Mesenchymal stem cell (in vitro differentiated cells and primary cell): ENCODE measurements at regions not wholly inside any gene's neighbourhood (a gene's known extent, or its start where the extent isn't known, plus 50 kb on each side); places are given as distances from the start of the nearest gene placed in this dataset.

Experiments
- DNase-seq: peaks from one replicate; pipeline ENCODE4 v3.0.0-alpha.2; 2013
- H2AFZ ChIP-seq: one replicate; pipeline ENCODE4 v1.6.1; 2013; ENCODE audit warnings: low read depth, mild to moderate bottlenecking, control low read depth, inconsistent platforms, low read length, moderate library complexity
- H2AK5ac ChIP-seq: 2 replicates; pipeline ENCODE4 v1.6.1; 2013; ENCODE audit warnings: low read length, moderate library complexity, mild to moderate bottlenecking, inconsistent platforms; ENCODE audit not compliant: severe bottlenecking
- H2BK120ac ChIP-seq: one replicate; pipeline ENCODE4 v1.6.1; 2013; ENCODE audit warnings: low read depth, mild to moderate bottlenecking, inconsistent platforms, low read length, moderate library complexity
- H2BK12ac ChIP-seq, 2 experiments: one replicate each; pipeline ENCODE4 v1.6.1; 2013; ENCODE audit warnings: inconsistent platforms in 2 of 2, low read length in 2 of 2, mild to moderate bottlenecking in 2 of 2, moderate library complexity in 2 of 2, control low read depth in 1 of 2
- H2BK15ac ChIP-seq: one replicate; pipeline ENCODE4 v1.6.1; 2013; ENCODE audit warnings: mild to moderate bottlenecking, low read depth, inconsistent platforms; ENCODE audit not compliant: poor library complexity, severe bottlenecking
- H2BK5ac ChIP-seq: 2 replicates; pipeline ENCODE4 v1.6.1; 2013; ENCODE audit warnings: low read depth, mild to moderate bottlenecking, low read length, control low read depth, inconsistent platforms; ENCODE audit not compliant: poor library complexity, severe bottlenecking
- H3K14ac ChIP-seq, 2 experiments: one replicate each; pipeline ENCODE4 v1.6.1; 2013; ENCODE audit warnings: inconsistent platforms in 2 of 2, low read length in 2 of 2, control low read depth in 1 of 2, mild to moderate bottlenecking in 1 of 2, moderate library complexity in 1 of 2
- H3K18ac ChIP-seq, 2 experiments: one replicate each; pipeline ENCODE4 v1.6.1; 2013; ENCODE audit warnings: inconsistent platforms in 2 of 2, low read length in 2 of 2, control low read depth in 1 of 2, low read depth in 1 of 2, mild to moderate bottlenecking in 1 of 2
- H3K23ac ChIP-seq, 2 experiments: one replicate each; pipeline ENCODE4 v1.6.1; 2013; ENCODE audit warnings: inconsistent platforms in 2 of 2, low read length in 2 of 2, mild to moderate bottlenecking in 2 of 2, moderate library complexity in 2 of 2, control low read depth in 1 of 2
- H3K27ac ChIP-seq: 2 replicates; pipeline ENCODE4 v1.5.1; 2013; ENCODE audit warnings: mild to moderate bottlenecking, moderate library complexity, low read length, control low read depth, inconsistent platforms; ENCODE audit not compliant: poor library complexity, severe bottlenecking
- H3K27me3 ChIP-seq, 2 experiments: 2 replicates each; pipeline versions ENCODE4 v1.6.1 to v1.7.0; 2013; ENCODE audit warnings: low read length in 2 of 2, mild to moderate bottlenecking in 2 of 2, moderate library complexity in 2 of 2, control low read depth in 1 of 2, inconsistent platforms in 1 of 2; ENCODE audit not compliant: control insufficient read depth in 1 of 2, insufficient read depth in 1 of 2
- H3K36me3 ChIP-seq, 2 experiments: 2 replicates each; pipeline versions ENCODE4 v1.6.1 to v1.7.0; 2013; ENCODE audit warnings: low read length in 2 of 2, control low read depth in 1 of 2, inconsistent platforms in 1 of 2, low read depth in 1 of 2, mild to moderate bottlenecking in 1 of 2; ENCODE audit not compliant: insufficient read depth in 2 of 2, control insufficient read depth in 1 of 2
- H3K4ac ChIP-seq, 2 experiments: one replicate each; pipeline ENCODE4 v1.6.1; 2013; ENCODE audit warnings: inconsistent platforms in 2 of 2, low read length in 2 of 2, mild to moderate bottlenecking in 2 of 2, moderate library complexity in 2 of 2, control low read depth in 1 of 2, low read depth in 1 of 2
- H3K4me1 ChIP-seq: 2 replicates; pipeline ENCODE4 v1.6.1; 2013; ENCODE audit warnings: low read depth, low read length, control low read depth; ENCODE audit not compliant: control insufficient read depth, insufficient read depth
- H3K4me2 ChIP-seq: 2 replicates; pipeline ENCODE4 v1.6.1; 2013; ENCODE audit warnings: low read length, mild to moderate bottlenecking, inconsistent platforms; ENCODE audit not compliant: poor library complexity, severe bottlenecking
- H3K4me3 ChIP-seq, 2 experiments: 2 replicates each; pipeline versions ENCODE4 v1.5.1 to v1.7.0; 2013; ENCODE audit warnings: low read length in 2 of 2, mild to moderate bottlenecking in 2 of 2, control low read depth in 1 of 2, low read depth in 1 of 2; ENCODE audit not compliant: insufficient read depth in 1 of 2
- H3K79me1 ChIP-seq: replicated peaks from 2 replicates; pipeline ENCODE4 v1.6.1; 2013; ENCODE audit warnings: mild to moderate bottlenecking, control low read depth, low read length, inconsistent platforms; ENCODE audit not compliant: poor library complexity, severe bottlenecking
- H3K9ac ChIP-seq: 2 replicates; pipeline ENCODE4 v1.7.0; 2013; ENCODE audit warnings: mild to moderate bottlenecking, low read length, moderate library complexity
- H3K9me3 ChIP-seq: 2 replicates; pipeline ENCODE4 v1.7.0; 2013; ENCODE audit warnings: mild to moderate bottlenecking, low read length; ENCODE audit not compliant: control insufficient read depth
- H4K8ac ChIP-seq: one replicate; pipeline ENCODE4 v1.6.1; 2013; ENCODE audit warnings: inconsistent platforms, mild to moderate bottlenecking, low read length, moderate library complexity
- H4K91ac ChIP-seq: one replicate; pipeline ENCODE4 v1.6.1; 2013; ENCODE audit warnings: mild to moderate bottlenecking, low read length, inconsistent platforms
- WGBS: methylation state at CpG from one replicate; pipeline ENCODE4 v1.1.7; 2013; ENCODE audit warnings: mixed read lengths; 5-methylcytosine and 5-hydroxymethylcytosine counted together

DNA sequence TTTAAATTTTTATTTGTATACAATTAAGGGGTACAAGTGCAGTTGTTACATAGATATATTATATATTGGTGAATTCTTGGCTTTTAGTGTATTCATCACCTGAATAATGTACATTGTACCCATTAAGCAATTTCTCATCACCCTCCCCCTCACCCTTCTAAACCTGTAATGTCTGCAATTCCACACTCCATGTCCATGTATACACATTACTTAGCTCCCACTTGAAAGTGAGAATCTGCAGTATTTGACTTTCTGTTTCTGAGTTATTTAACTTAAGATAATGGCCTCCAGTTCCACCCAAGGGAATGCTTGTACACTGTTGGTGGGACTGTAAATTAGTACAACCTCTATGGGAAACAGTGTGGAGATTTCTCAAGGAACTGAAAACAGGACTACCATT lies 383.2 kb upstream of the KCNMB2 start:
- no peak for DNase-seq
- H3K4me3 ChIP-seq: no peak overlapping the region
- no peaks in the 10 kb centered on the region for H3K36me3 ChIP-seq
- H3K4me1 ChIP-seq: no peaks in the 10 kb centered on the region
- H2AFZ ChIP-seq: no peak overlapping the region
- H2BK5ac ChIP-seq: no peak overlapping the region
- H3K18ac ChIP-seq: no peak overlapping the region
- H3K4ac ChIP-seq: no peak overlapping the region
- H3K79me1 ChIP-seq: no peaks in the 10 kb centered on the region
- no peak overlapping the region for H3K23ac ChIP-seq
- no peak overlapping the region for H3K27ac ChIP-seq
- H3K14ac ChIP-seq: no peak overlapping the region
- no peaks in the 10 kb centered on the region for H3K9me3 ChIP-seq
- H2BK15ac ChIP-seq: no peak overlapping the region
- H2BK12ac ChIP-seq: no peak overlapping the region
- H2AK5ac ChIP-seq: no peak overlapping the region
- H3K9ac ChIP-seq: no peak overlapping the region
- H4K8ac ChIP-seq: no peak overlapping the region
- H2BK120ac ChIP-seq: no peak overlapping the region
- no peak overlapping the region for H4K91ac ChIP-seq
- H3K27me3 ChIP-seq: no peaks in the 10 kb centered on the region
- H3K4me2 ChIP-seq: no peak overlapping the region

DNA sequence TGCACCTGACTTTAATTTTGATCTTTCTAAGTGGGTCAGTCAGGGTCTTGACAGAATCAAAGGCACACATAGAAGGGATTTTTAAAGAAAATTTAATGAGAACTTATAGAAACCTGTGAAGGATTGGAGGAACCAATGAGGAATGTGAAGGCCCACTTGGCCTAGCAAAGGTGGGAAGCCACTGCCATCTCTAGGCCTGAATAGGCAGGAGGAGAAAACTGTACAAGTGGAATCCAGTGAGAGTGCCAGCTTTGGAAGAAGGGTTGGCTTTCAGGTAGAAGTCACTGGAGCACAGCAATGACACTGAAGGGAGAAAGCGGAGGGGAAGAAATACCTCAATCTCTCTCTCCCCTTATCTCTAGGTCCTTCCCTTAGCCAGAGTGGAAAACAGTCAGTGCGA lies 380.7 kb upstream of the KCNMB2 start:
- peak overlapping the region in 1 of 2 experiments; percentile 49 for H3K18ac ChIP-seq
- H3K9ac ChIP-seq: no peak overlapping the region
- H3K4me2 ChIP-seq: no peak overlapping the region
- H2BK5ac ChIP-seq: no peak overlapping the region
- H3K23ac ChIP-seq: no peak overlapping the region
- H4K8ac ChIP-seq: no peak overlapping the region
- no peaks in the 10 kb centered on the region for H3K36me3 ChIP-seq
- no peak overlapping the region for H3K14ac ChIP-seq
- no peak overlapping the region for H3K4ac ChIP-seq
- 100% methylated on average over 1 of the region's 2 CpGs for WGBS
- DNase-seq: no peak
- H2AK5ac ChIP-seq: no peak overlapping the region
- no peak overlapping the region for H2BK120ac ChIP-seq
- no peak overlapping the region for H2BK12ac ChIP-seq
- no peaks in the 10 kb centered on the region for H3K4me1 ChIP-seq
- no peaks in the 10 kb centered on the region for H3K9me3 ChIP-seq
- no peaks in the 10 kb centered on the region for H3K27me3 ChIP-seq
- no peak overlapping the region for H2AFZ ChIP-seq
- no peak overlapping the region for H4K91ac ChIP-seq
- no peaks in the 10 kb centered on the region for H3K79me1 ChIP-seq
- H3K4me3 ChIP-seq: no peak overlapping the region
- H2BK15ac ChIP-seq: no peak overlapping the region
- H3K27ac ChIP-seq: no peak overlapping the region

DNA sequence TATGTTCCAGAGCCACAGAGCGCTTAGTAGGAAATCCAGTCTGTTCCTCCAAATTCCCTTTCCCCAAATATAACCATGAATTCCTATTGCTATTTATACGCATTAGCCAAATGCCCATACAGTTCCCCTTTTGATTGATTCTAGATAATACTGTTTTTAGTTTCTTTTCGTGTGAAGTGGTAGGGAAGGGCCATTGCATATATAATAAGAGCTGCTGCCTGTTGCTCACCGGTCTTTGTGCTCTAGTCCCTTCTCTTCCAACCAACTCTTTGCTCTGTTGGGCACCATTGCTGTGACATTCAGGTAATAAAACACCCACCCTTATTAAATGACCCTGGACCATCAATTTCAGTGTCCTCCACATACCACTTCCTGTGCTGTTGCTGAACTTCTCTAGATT lies 379.9 kb upstream of the KCNMB2 start:
- no peak overlapping the region for H4K91ac ChIP-seq
- H2BK15ac ChIP-seq: no peak overlapping the region
- 85% methylated on average over 3 of the region's 4 CpGs for WGBS
- no peak overlapping the region for H2BK12ac ChIP-seq
- H4K8ac ChIP-seq: no peak overlapping the region
- H3K4ac ChIP-seq: no peak overlapping the region
- H3K4me1 ChIP-seq: no peaks in the 10 kb centered on the region
- no peak overlapping the region for H3K14ac ChIP-seq
- no peak overlapping the region for H3K9ac ChIP-seq
- H3K79me1 ChIP-seq: no peaks in the 10 kb centered on the region
- no peak overlapping the region for H3K4me3 ChIP-seq
- H2AK5ac ChIP-seq: no peak overlapping the region
- H2AFZ ChIP-seq: no peak overlapping the region
- H2BK5ac ChIP-seq: no peak overlapping the region
- no peak overlapping the region for H2BK120ac ChIP-seq
- no peak overlapping the region for H3K27ac ChIP-seq
- H3K9me3 ChIP-seq: no peaks in the 10 kb centered on the region
- no peaks in the 10 kb centered on the region for H3K36me3 ChIP-seq
- H3K27me3 ChIP-seq: no peaks in the 10 kb centered on the region
- H3K18ac ChIP-seq: no peak overlapping the region
- H3K23ac ChIP-seq: no peak overlapping the region
- H3K4me2 ChIP-seq: no peak overlapping the region
- no peak for DNase-seq

GRCh38 chr3:178159691-178160220 lies 376.5 kb upstream of the KCNMB2 start:
- WGBS: 67% methylated on average over 1 of the region's 2 CpGs
- Histone ChIP-seq H4K91ac (no peak overlapping the region), H3K23ac (no peak overlapping the region), H3K27me3 (no peaks in the 10 kb centered on the region), H3K4me3 (no peak overlapping the region), H2BK12ac (no peak overlapping the region), H2AK5ac (no peak overlapping the region), H3K79me1 (no peaks in the 10 kb centered on the region), H3K18ac (no peak overlapping the region), H3K4me2 (no peak overlapping the region), H2AFZ (no peak overlapping the region), H3K9me3 (no peaks in the 10 kb centered on the region), H3K4ac (no peak overlapping the region), H3K9ac (no peak overlapping the region), H2BK5ac (no peak overlapping the region), H2BK15ac (no peak overlapping the region), H3K4me1 (no peaks in the 10 kb centered on the region), H2BK120ac (no peak overlapping the region), H3K14ac (no peak overlapping the region), H3K36me3 (no peaks in the 10 kb centered on the region), H3K27ac (no peak overlapping the region), H4K8ac (no peak overlapping the region)
- no peak for DNase-seq
